HepG2 (cell line): ENCODE measurements at regions not wholly inside any gene's neighbourhood (a gene's known extent, or its start where the extent isn't known, plus 50 kb on each side); places are given as distances from the start of the nearest gene placed in this dataset.

Source experiments
- ATAC-seq: fragments of 200-7000 bp; cut with Tn5 transposase; 3 replicates; pipeline ENCODE4 v1.9.1; 2020; ENCODE audit warnings: mild to moderate bottlenecking, moderate library complexity
- BruUV-seq: library from RNA; stranded (reverse); fragments of 400-500 nt; replicated peaks from 2 replicates; lab custom pipeline; 2021; lab: Mats Ljungman, UMichigan
- CTCF ChIA-PET: fragments of 300-600 bp; formaldehyde crosslinking; extraction: SDS; loops from one replicate; lab custom pipeline; 2021; ENCODE audit warnings: low total read pairs, inconsistent platforms, low intra/inter-chr PET ratio; lab: Yijun Ruan, JAX
- POLR2A ChIA-PET: fragments of 350-600 bp; sonication (Branson Sonifier 250); formaldehyde crosslinking; loops from one replicate; lab custom pipeline; 2020; ENCODE audit warnings: antibody characterized with exemption, inconsistent platforms; lab: Yijun Ruan, JAX
- DNase-seq: peaks from one replicate; pipeline ENCODE4 v3.0.0-alpha.2; 2015; ENCODE audit warnings: low spot score
- FAIRE-seq: peaks from 3 replicates; lab custom pipeline; 2011; peaks lifted over from hg19 to GRCh38; lab: Jason Lieb, UNC
- H2AFZ ChIP-seq: one replicate; pipeline ENCODE4 v1.6.1; 2011; ENCODE audit warnings: low read length, inconsistent platforms
- H3K27ac ChIP-seq: fragments of 300-600 bp; 3 replicates; pipeline ENCODE4 v1.8.0; 2011; ENCODE audit warnings: mixed run types, mild to moderate bottlenecking, mixed read lengths, low read length, inconsistent platforms; ENCODE audit not compliant: insufficient read depth; ENCODE audit errors: extremely low read length
- H3K27me3 ChIP-seq, 2 experiments: fragments of 200-600 bp in 1 of 2; 2 replicates in 1 of 2; 3 replicates in 1 of 2; pipeline versions ENCODE4 v1.6.0 to v1.8.0; 2011; ENCODE audit warnings: low read length in 2 of 2, mild to moderate bottlenecking in 2 of 2, moderate library complexity in 2 of 2, inconsistent platforms in 1 of 2; ENCODE audit not compliant: insufficient read depth in 2 of 2, control insufficient read depth in 1 of 2
- H3K36me3 ChIP-seq, 2 experiments: fragments of 200-600 bp in 1 of 2; replicated peaks in 1 of 2; 2 replicates in 1 of 2; 3 replicates in 1 of 2; pipeline versions ENCODE4 v1.5.1 to v1.8.0; 2011; ENCODE audit warnings: low read length in 2 of 2, inconsistent platforms in 1 of 2; ENCODE audit not compliant: insufficient read depth in 2 of 2, control insufficient read depth in 1 of 2
- H3K4me1 ChIP-seq: 2 replicates; pipeline ENCODE4 v1.5.1; 2012; ENCODE audit warnings: low read length, inconsistent platforms; ENCODE audit not compliant: insufficient read depth
- H3K4me2 ChIP-seq: 2 replicates; pipeline ENCODE4 v1.6.0; 2011; ENCODE audit warnings: low read depth, low read length, inconsistent platforms
- H3K4me3 ChIP-seq, 3 experiments: fragments of 200-600 bp in 1 of 3; sonication (generic), shearing (Covaris generic) in 1 of 3; replicated peaks in 1 of 3; 2 replicates each; pipeline ENCODE4 v1.5.1; 2011 to 2016; ENCODE audit warnings: low read length in 3 of 3, inconsistent platforms in 2 of 3, low read depth in 2 of 3, mild to moderate bottlenecking in 2 of 3, control low read depth in 1 of 3, mixed read lengths in 1 of 3; ENCODE audit not compliant: insufficient read depth in 1 of 3
- H3K79me2 ChIP-seq: one replicate; pipeline ENCODE4 v1.6.1; 2011; ENCODE audit warnings: low read length, inconsistent platforms; ENCODE audit not compliant: insufficient read depth
- H3K9ac ChIP-seq: 2 replicates; pipeline ENCODE4 v1.6.0; 2011; ENCODE audit warnings: mild to moderate bottlenecking, low read depth, low read length, inconsistent platforms; ENCODE audit not compliant: insufficient read depth
- H3K9me3 ChIP-seq: 2 replicates; pipeline ENCODE4 v1.5.1; 2012; ENCODE audit warnings: mild to moderate bottlenecking, low read length
- H4K20me1 ChIP-seq: 2 replicates; pipeline ENCODE4 v1.6.0; 2011; ENCODE audit warnings: inconsistent platforms, mild to moderate bottlenecking, low read length, moderate library complexity; ENCODE audit not compliant: insufficient read depth
- ATAD3A ChIP-seq: sonication (generic); formaldehyde crosslinking; IDR thresholded peaks from 2 replicates; pipeline ENCODE4 v1.4.0; 2020; ENCODE audit warnings: missing genetic modification reagents
- DPF2 ChIP-seq: sonication (generic); formaldehyde crosslinking; IDR thresholded peaks from 2 replicates; pipeline ENCODE4 v1.4.0; 2020; ENCODE audit warnings: mild to moderate bottlenecking, low read depth, missing genetic modification reagents, borderline replicate concordance
- HDAC6 ChIP-seq: fragments of 200-600 bp; sonication (generic); IDR thresholded peaks from 2 replicates; pipeline ENCODE4 v1.7.0; 2017; ENCODE audit warnings: mild to moderate bottlenecking, antibody characterized with exemption, low read length, low read depth
- HHEX ChIP-seq: IDR thresholded peaks from 2 replicates; pipeline ENCODE4 v1.6.1; 2016; ENCODE audit warnings: control low read depth
- JUND ChIP-seq: sonication (generic); formaldehyde crosslinking; IDR thresholded peaks from 2 replicates; pipeline ENCODE4 v1.8.0; 2022; ENCODE audit warnings: mild to moderate bottlenecking, missing genetic modification reagents
- SP4 ChIP-seq: sonication (generic); formaldehyde crosslinking; IDR thresholded peaks from 2 replicates; pipeline ENCODE4 v1.8.1; 2023; ENCODE audit warnings: mild to moderate bottlenecking, missing genetic modification reagents
- SRF ChIP-seq: IDR thresholded peaks from 2 replicates; pipeline ENCODE4 v1.6.1; 2011; ENCODE audit warnings: mild to moderate bottlenecking, low read depth, low read length, moderate library complexity
- TRAFD1 ChIP-seq: sonication (generic); formaldehyde crosslinking; IDR thresholded peaks from 2 replicates; pipeline ENCODE4 v1.5.1; 2020; ENCODE audit warnings: missing genetic modification reagents, mild to moderate bottlenecking, borderline replicate concordance
- ZNF572 ChIP-seq: sonication (generic); formaldehyde crosslinking; IDR thresholded peaks from 2 replicates; pipeline ENCODE4 v1.5.1; 2020; ENCODE audit warnings: mild to moderate bottlenecking, missing genetic modification reagents
- ZNF776 ChIP-seq: sonication (generic); formaldehyde crosslinking; IDR thresholded peaks from 2 replicates; pipeline ENCODE4 v1.4.0; 2020; ENCODE audit warnings: mild to moderate bottlenecking, missing genetic modification reagents
- ZNF883 ChIP-seq: sonication (generic); formaldehyde crosslinking; IDR thresholded peaks from 2 replicates; pipeline ENCODE4 v1.5.1; 2020; ENCODE audit warnings: mild to moderate bottlenecking, missing genetic modification reagents; ENCODE audit errors: not compliant biosample characterization
- WGBS: methylation state at CpG from one replicate; pipeline ENCODE4 v1.1.6; 2017; ENCODE audit warnings: low lambda C conversion rate; 5-methylcytosine and 5-hydroxymethylcytosine counted together
- in situ Hi-C: cut with HindIII; loops from 2 replicates; pipeline ENCODE4 v1.10.0; 2017; ENCODE audit warnings: low pct_unique_long_range_greater_than_20kb; ENCODE audit not compliant: extremely low pct_ligation_motif_present
- intact Hi-C: fragments of 100-400 bp; cut with micrococcal nuclease; formaldehyde crosslinking; loops from one replicate; pipeline ENCODE4 v1.10.0; 2022; ENCODE audit not compliant: unreplicated experiment
- TF ChIP-seq, protein P1 (sequence below): sonication (generic); formaldehyde crosslinking; IDR thresholded peaks from 2 replicates; pipeline ENCODE4 v1.4.0; 2020; ENCODE audit warnings: missing genetic modification reagents
- TF ChIP-seq, protein P2 (sequence below): sonication (generic); formaldehyde crosslinking; conservative IDR thresholded peaks from 2 replicates; pipeline ENCODE4 v1.8.0; 2022; ENCODE audit warnings: missing genetic modification reagents

DNA sequence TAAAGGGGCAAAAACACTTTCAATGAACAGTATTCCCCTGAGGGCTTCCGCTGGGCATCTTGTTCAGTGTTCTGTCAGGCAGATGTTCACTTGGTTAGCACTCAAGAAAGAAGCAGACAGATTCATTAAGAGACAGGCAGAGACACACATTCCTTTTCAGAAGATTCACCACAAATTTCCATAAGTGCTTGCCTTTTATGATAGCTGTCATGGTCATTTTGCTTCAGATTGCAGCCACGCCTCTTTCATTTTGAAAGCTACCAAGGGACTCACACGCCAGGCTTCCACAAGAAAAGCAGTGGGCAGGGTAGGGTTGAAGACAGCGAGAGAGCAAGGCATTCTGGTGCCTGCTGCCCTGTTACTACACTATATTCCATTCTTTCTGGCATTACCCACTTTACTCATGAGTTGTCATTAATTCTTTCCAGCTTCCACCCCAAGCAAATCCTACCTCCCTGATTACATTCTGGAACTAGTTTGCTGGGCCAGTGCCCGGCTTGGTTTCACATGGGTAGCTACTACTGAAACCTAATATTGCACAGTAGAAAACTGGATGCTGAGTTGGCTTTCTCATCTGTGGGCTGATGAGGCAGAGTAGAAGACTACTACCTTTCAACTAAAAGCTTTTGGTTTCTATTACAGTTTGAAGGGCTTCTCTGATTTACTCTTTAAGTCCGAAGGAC is 91.2 kb upstream of the COL24A1 start:
- ATAC-seq, result no peak
- DNase-seq, result no peak
- Histone ChIP-seq H3K4me3 (no peak overlapping the region), H3K9ac (no peak overlapping the region), H3K27me3 (no peaks in the 10 kb centered on the region), H3K9me3 (no peaks in the 10 kb centered on the region), H2AFZ (no peak overlapping the region), H3K27ac (no peak overlapping the region), H3K4me1 (no peaks in the 10 kb centered on the region), H3K4me2 (no peak overlapping the region), H3K36me3 (no peaks in the 10 kb centered on the region), H3K79me2 (no peaks in the 10 kb centered on the region), H4K20me1 (no peaks in the 10 kb centered on the region)
- in situ Hi-C loops, result no loop called here
- CTCF ChIA-PET, result no interaction called here
- POLR2A ChIA-PET, result no interaction called here
- 8% methylated on average over 6 of the region's 6 CpGs for WGBS
- BruUV-seq, result no TSS peak
- intact Hi-C loops, result no loop called here
- no peak for TF ChIP-seq SRF
- no peak for TF ChIP-seq DPF2 (CRISPR knock-in tag)
- TF ChIP-seq JUND (CRISPR knock-in tag), result no peak
- no peak for TF ChIP-seq ZNF776 (CRISPR knock-in tag)
- TF ChIP-seq SP4 (CRISPR knock-in tag), result no peak
- no peak for TF ChIP-seq TRAFD1 (CRISPR knock-in tag)
- TF ChIP-seq HDAC6, result no peak
- no peak for TF ChIP-seq ZNF572 (CRISPR knock-in tag)
- TF ChIP-seq ATAD3A (CRISPR knock-in tag), result no peak
- TF ChIP-seq, protein P1, sequence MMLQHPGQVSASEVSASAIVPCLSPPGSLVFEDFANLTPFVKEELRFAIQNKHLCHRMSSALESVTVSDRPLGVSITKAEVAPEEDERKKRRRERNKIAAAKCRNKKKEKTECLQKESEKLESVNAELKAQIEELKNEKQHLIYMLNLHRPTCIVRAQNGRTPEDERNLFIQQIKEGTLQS (CRISPR knock-in tag), result no peak
- TF ChIP-seq ZNF883 (CRISPR knock-in tag), result no peak
- no peak for TF ChIP-seq HHEX (CRISPR knock-in tag)
- TF ChIP-seq, protein P2, sequence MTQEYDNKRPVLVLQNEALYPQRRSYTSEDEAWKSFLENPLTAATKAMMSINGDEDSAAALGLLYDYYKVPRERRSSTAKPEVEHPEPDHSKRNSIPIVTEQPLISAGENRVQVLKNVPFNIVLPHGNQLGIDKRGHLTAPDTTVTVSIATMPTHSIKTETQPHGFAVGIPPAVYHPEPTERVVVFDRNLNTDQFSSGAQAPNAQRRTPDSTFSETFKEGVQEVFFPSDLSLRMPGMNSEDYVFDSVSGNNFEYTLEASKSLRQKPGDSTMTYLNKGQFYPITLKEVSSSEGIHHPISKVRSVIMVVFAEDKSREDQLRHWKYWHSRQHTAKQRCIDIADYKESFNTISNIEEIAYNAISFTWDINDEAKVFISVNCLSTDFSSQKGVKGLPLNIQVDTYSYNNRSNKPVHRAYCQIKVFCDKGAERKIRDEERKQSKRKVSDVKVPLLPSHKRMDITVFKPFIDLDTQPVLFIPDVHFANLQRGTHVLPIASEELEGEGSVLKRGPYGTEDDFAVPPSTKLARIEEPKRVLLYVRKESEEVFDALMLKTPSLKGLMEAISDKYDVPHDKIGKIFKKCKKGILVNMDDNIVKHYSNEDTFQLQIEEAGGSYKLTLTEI (CRISPR knock-in tag), result no peak
- FAIRE-seq, result no peak
